ENCODE measurements at regions not wholly inside any gene's neighbourhood (a gene's known extent, or its start where the extent isn't known, plus 50 kb on each side); places are given as distances from the start of the nearest gene placed in this dataset.

DNA sequence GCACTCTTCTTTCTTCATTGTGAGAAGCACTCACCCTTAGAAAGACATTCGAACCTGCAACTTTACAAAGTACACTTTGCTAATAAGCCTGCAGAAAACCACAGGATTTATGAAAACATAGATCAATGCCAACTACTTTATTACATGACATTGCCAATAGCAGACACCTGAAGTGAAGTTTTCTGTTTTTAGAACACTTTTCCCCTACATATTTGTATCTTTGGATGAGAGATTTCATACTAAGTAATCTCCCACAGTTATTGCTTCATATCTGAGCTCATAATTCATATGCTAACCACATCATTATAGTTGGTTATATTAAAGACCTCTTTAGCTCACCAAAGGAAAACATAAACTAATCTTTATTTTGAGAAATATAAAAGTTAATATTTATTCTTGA lies 276.5 kb upstream of the CTSO start:
- TF ChIP-seq POLR2AphosphoS5 (IDR thresholded peaks at IDR 0.05; ENCODE audit: borderline replicate concordance, low read depth, low read length) = no peak
- no peak for TF ChIP-seq EZH2 (IDR thresholded peaks at IDR 0.05)
